ENCODE measurements at regions not wholly inside any gene's neighbourhood (a gene's known extent, or its start where the extent isn't known, plus 50 kb on each side); places are given as distances from the start of the nearest gene placed in this dataset.

DNA sequence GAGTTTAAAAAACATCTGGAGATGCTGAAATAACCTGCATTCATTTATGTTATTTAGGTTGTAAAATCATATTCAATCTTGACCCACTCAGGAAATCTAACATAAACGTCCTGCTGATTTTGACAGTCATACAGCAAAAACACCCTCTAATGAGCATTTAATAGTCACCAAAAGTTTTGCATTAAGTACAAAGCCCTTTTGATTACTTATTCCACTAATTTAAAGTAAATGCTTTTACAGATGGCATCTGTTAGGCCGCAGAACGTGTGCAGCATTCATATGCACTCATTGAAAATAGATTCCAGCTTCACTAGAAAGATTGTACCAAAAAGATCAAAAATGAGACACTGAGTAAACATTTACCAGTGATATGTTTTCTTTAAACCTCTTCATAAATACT, 1295.1 kb downstream of the EFNB2 start:
- DNase-seq (ENCODE audit: low read depth, low spot score) (no peak), ATAC-seq (no peak)
- H3K9ac ChIP-seq (ENCODE audit: low read length) = no peak overlapping the region
- no peaks in the 10 kb centered on the region for H4K20me1 ChIP-seq (ENCODE audit: insufficient read depth)
- H3K9me3 ChIP-seq (ENCODE audit: control insufficient read depth in 1 of 2, insufficient read depth in 1 of 2, low read depth in 1 of 2, low read length in 2 of 2) = no peaks in the 10 kb centered on the region
- H2AFZ ChIP-seq (ENCODE audit: low read depth, low read length, poor library complexity, severe bottlenecking) = no peak overlapping the region
- H3K4me2 ChIP-seq (ENCODE audit: low read length) = no peak overlapping the region
- H3K4me3 ChIP-seq (replicated peaks in 1 of 2; ENCODE audit: low read depth in 1 of 2, low read length in 2 of 2) = no peak overlapping the region
- ChIA-PET RAD21 (ENCODE audit: low non-redundant PET in 1 of 2, low total read pairs in 2 of 2, uncharacterized antibody in 2 of 2, unreplicated experiment in 2 of 2) (no interaction called here), POLR2A (no interaction called here), CTCF (no interaction called here)
- H3K36me3 ChIP-seq (ENCODE audit: control insufficient read depth in 1 of 2, insufficient read depth in 2 of 2, low read length in 2 of 2) = no peaks in the 10 kb centered on the region
- H3K27ac ChIP-seq (ENCODE audit: low read depth, low read length) = no peak overlapping the region
- no peaks in the 10 kb centered on the region for H3K4me1 ChIP-seq (ENCODE audit: control insufficient read depth in 1 of 2, insufficient read depth in 2 of 2, low read length in 2 of 2)
- no peaks in the 10 kb centered on the region for H3K9me2 ChIP-seq (ENCODE audit: insufficient read depth)
- TF ChIP-seq POLR2AphosphoS5 (IDR thresholded peaks at IDR 0.05; ENCODE audit: low read depth, low read length) (no peak), EZH2 (IDR thresholded peaks at IDR 0.05) (no peak), TCF7L2 (IDR thresholded peaks at IDR 0.05; ENCODE audit: borderline replicate concordance, extremely low read depth, insufficient read depth, insufficient read length) (no peak)
- TF ChIP-seq, protein P1, sequence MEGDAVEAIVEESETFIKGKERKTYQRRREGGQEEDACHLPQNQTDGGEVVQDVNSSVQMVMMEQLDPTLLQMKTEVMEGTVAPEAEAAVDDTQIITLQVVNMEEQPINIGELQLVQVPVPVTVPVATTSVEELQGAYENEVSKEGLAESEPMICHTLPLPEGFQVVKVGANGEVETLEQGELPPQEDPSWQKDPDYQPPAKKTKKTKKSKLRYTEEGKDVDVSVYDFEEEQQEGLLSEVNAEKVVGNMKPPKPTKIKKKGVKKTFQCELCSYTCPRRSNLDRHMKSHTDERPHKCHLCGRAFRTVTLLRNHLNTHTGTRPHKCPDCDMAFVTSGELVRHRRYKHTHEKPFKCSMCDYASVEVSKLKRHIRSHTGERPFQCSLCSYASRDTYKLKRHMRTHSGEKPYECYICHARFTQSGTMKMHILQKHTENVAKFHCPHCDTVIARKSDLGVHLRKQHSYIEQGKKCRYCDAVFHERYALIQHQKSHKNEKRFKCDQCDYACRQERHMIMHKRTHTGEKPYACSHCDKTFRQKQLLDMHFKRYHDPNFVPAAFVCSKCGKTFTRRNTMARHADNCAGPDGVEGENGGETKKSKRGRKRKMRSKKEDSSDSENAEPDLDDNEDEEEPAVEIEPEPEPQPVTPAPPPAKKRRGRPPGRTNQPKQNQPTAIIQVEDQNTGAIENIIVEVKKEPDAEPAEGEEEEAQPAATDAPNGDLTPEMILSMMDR (IDR thresholded peaks at IDR 0.05 in 2 of 3, conservative IDR thresholded peaks at IDR 0.05 in 1 of 3; ENCODE audit: borderline replicate concordance in 1 of 3, insufficient read depth in 1 of 3, low read depth in 2 of 3, low read length in 2 of 3) = no peak
- H3K27me3 ChIP-seq (ENCODE audit: insufficient read depth, low read length) = no peaks in the 10 kb centered on the region
- no TSS peak for BruUV-seq (replicated peaks)
- intact Hi-C loops (cut with micrococcal nuclease) = no loop called here
- H3K79me2 ChIP-seq (ENCODE audit: insufficient read depth, low read length) = no peaks in the 10 kb centered on the region

DNA sequence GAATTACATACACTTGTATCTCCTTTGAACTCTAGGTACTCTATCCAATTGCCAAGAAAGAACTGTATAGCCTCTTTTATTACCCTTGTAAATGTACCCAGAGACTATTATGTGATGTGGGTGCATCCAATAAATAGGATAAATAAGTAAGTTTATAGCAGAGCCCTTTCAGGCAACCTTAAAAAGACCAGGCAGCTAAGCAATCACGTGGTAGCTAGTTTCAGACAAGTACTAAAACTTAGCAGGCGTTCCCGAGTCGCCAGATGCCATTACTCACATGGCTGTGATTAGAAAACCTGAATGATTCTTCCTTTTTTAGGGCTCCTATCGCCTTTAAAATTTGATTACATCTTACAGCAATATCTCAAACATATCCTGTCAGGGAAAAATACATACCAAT, 1303.0 kb downstream of the EFNB2 start:
- no TSS peak for BruUV-seq (replicated peaks)
- no peaks in the 10 kb centered on the region for H3K79me2 ChIP-seq (ENCODE audit: insufficient read depth, low read length)
- DNase-seq (ENCODE audit: low read depth, low spot score) = no peak
- CTCF ChIA-PET = no interaction called here
- intact Hi-C loops (cut with micrococcal nuclease) = no loop called here
- H3K9me3 ChIP-seq (ENCODE audit: control insufficient read depth in 1 of 2, insufficient read depth in 1 of 2, low read depth in 1 of 2, low read length in 2 of 2) = no peaks in the 10 kb centered on the region
- H3K4me2 ChIP-seq (ENCODE audit: low read length) = no peak overlapping the region
- no peaks in the 10 kb centered on the region for H3K27me3 ChIP-seq (ENCODE audit: insufficient read depth, low read length)
- no peak for ATAC-seq
- no peak overlapping the region for H3K9ac ChIP-seq (ENCODE audit: low read length)
- H3K4me3 ChIP-seq (replicated peaks in 1 of 2; ENCODE audit: low read depth in 1 of 2, low read length in 2 of 2) = no peak overlapping the region
- POLR2A ChIA-PET = no interaction called here
- no peaks in the 10 kb centered on the region for H3K4me1 ChIP-seq (ENCODE audit: control insufficient read depth in 1 of 2, insufficient read depth in 2 of 2, low read length in 2 of 2)
- H3K9me2 ChIP-seq (ENCODE audit: insufficient read depth) = no peaks in the 10 kb centered on the region
- H3K27ac ChIP-seq (ENCODE audit: low read depth, low read length) = no peak overlapping the region
- no peak overlapping the region for H2AFZ ChIP-seq (ENCODE audit: low read depth, low read length, poor library complexity, severe bottlenecking)
- RAD21 ChIA-PET (ENCODE audit: low non-redundant PET in 1 of 2, low total read pairs in 2 of 2, uncharacterized antibody in 2 of 2, unreplicated experiment in 2 of 2) = no interaction called here
- H4K20me1 ChIP-seq (ENCODE audit: insufficient read depth) = no peaks in the 10 kb centered on the region; the same call in 1 of the 2 replicates
- no peaks in the 10 kb centered on the region for H3K36me3 ChIP-seq (ENCODE audit: control insufficient read depth in 1 of 2, insufficient read depth in 2 of 2, low read length in 2 of 2)
- no peak for TF ChIP-seq CBX3 (IDR thresholded peaks at IDR 0.05; ENCODE audit: low read depth)
- no peak for TF ChIP-seq SIN3A (IDR thresholded peaks at IDR 0.05; ENCODE audit: low read depth)
- no peak for TF ChIP-seq POLR2AphosphoS5 (IDR thresholded peaks at IDR 0.05; ENCODE audit: low read depth, low read length)
- no peak for TF ChIP-seq SP1 (IDR thresholded peaks at IDR 0.05; ENCODE audit: low read depth)
- no peak for TF ChIP-seq TCF7L2 (IDR thresholded peaks at IDR 0.05; ENCODE audit: borderline replicate concordance, extremely low read depth, insufficient read depth, insufficient read length)
- TF ChIP-seq CEBPB (IDR thresholded peaks at IDR 0.05; ENCODE audit: low read depth) = no peak
- TF ChIP-seq EZH2 (IDR thresholded peaks at IDR 0.05) = no peak
- TF ChIP-seq, protein P1 (IDR thresholded peaks at IDR 0.05 in 2 of 3, conservative IDR thresholded peaks at IDR 0.05 in 1 of 3; ENCODE audit: borderline replicate concordance in 1 of 3, insufficient read depth in 1 of 3, low read depth in 2 of 3, low read length in 2 of 3) = no peak
- TF ChIP-seq ZNF274 (IDR thresholded peaks at IDR 0.05; ENCODE audit: low read depth, low read length) = no peak
- TF ChIP-seq ZFX (IDR thresholded peaks at IDR 0.05) = no peak
- TF ChIP-seq SRF (IDR thresholded peaks at IDR 0.05; ENCODE audit: low read depth) = no peak
- TF ChIP-seq, protein P2, sequence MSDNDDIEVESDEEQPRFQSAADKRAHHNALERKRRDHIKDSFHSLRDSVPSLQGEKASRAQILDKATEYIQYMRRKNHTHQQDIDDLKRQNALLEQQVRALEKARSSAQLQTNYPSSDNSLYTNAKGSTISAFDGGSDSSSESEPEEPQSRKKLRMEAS (IDR thresholded peaks at IDR 0.05) = no peak
- TF ChIP-seq RAD21 (IDR thresholded peaks at IDR 0.05; ENCODE audit: low read depth) = no peak
- TF ChIP-seq ZBTB33 (IDR thresholded peaks at IDR 0.05; ENCODE audit: extremely low read depth, insufficient replicate concordance, low read length) = no peak

Data from HCT116 (cell line).